ENCODE measurements at regions not wholly inside any gene's neighbourhood (a gene's known extent, or its start where the extent isn't known, plus 50 kb on each side); places are given as distances from the start of the nearest gene placed in this dataset.

GRCh38 chr4:81839347-81840042 is 367.8 kb upstream of the RASGEF1B start:
- TF ChIP-seq CTCF (IDR thresholded peaks at IDR 0.05; ENCODE audit: low read length) (no peak), EZH2 (IDR thresholded peaks at IDR 0.05; ENCODE audit: borderline replicate concordance, low read length) (no peak)

All from OCI-LY1 (cell line).